DMS79 (cell line): ENCODE measurements at regions not wholly inside any gene's neighbourhood (a gene's known extent, or its start where the extent isn't known, plus 50 kb on each side); places are given as distances from the start of the nearest gene placed in this dataset.
A peak's percentile ranks its signal among the peaks of the same experiment; 100 is the strongest.
"Not testable (repeated sequence)": the region's sequence is repeated elsewhere in the genome, so short reads cannot be mapped to it uniquely, and the experiment has no call there.

Experiments
- DNase-seq: peaks from one replicate; lab custom pipeline; 2025; lab: John Stamatoyannopoulos, UW

GRCh38 chr3:194950906-194951628 is 265.4 kb downstream of the FAM43A start:
- no peak for DNase-seq

- DNase-seq = not testable (repeated sequence)
These were observed 265.9 kb downstream of the FAM43A start for GRCh38 chr3:194951629-194951920.

- no peak for DNase-seq
These were observed 266.4 kb downstream of the FAM43A start for GRCh38 chr3:194951931-194952582.

GRCh38 chr3:194952841-194953241 is 267.2 kb downstream of the FAM43A start:
- DNase-seq = peak; percentile 52

- no peak for DNase-seq
These were observed 267.6 kb downstream of the FAM43A start for GRCh38 chr3:194953291-194953690.

GRCh38 chr3:194955546-194955945 is 269.9 kb downstream of the FAM43A start:
- no peak for DNase-seq

- no peak for DNase-seq
These were observed 270.5 kb downstream of the FAM43A start for GRCh38 chr3:194955979-194956696.

- no peak for DNase-seq
These were observed 271.2 kb downstream of the FAM43A start for GRCh38 chr3:194956697-194957396.

- DNase-seq = no peak
These were observed 272.1 kb downstream of the FAM43A start for GRCh38 chr3:194957743-194958240.

- DNase-seq = no peak
These were observed 273.5 kb downstream of the FAM43A start for GRCh38 chr3:194959217-194959616.

GRCh38 chr3:194959666-194960065 is 274.0 kb downstream of the FAM43A start:
- not testable (repeated sequence) for DNase-seq

GRCh38 chr3:194960446-194961032 is 274.9 kb downstream of the FAM43A start:
- no peak for DNase-seq

- no peak for DNase-seq
These were observed 275.5 kb downstream of the FAM43A start for GRCh38 chr3:194961149-194961548.

GRCh38 chr3:194961571-194961970 is 275.9 kb downstream of the FAM43A start:
- DNase-seq = no peak

- no peak for DNase-seq
These were observed 276.4 kb downstream of the FAM43A start for GRCh38 chr3:194962056-194962455.

- no peak for DNase-seq
These were observed 279.1 kb downstream of the FAM43A start for GRCh38 chr3:194964809-194965208.

GRCh38 chr3:194967151-194968117 is 281.8 kb downstream of the FAM43A start:
- DNase-seq = no peak

- no peak for DNase-seq
These were observed 284.4 kb downstream of the FAM43A start for GRCh38 chr3:194970066-194970465.

GRCh38 chr3:194971009-194971408 is 285.3 kb downstream of the FAM43A start:
- no peak for DNase-seq

GRCh38 chr3:194971965-194972364 is 286.3 kb downstream of the FAM43A start:
- DNase-seq = no peak

GRCh38 chr3:194972641-194973040 is 287.0 kb downstream of the FAM43A start:
- no peak for DNase-seq
